GM19438 (cell line): ENCODE measurements at regions not wholly inside any gene's neighbourhood (a gene's known extent, or its start where the extent isn't known, plus 50 kb on each side); places are given as distances from the start of the nearest gene placed in this dataset.
"Not testable (repeated sequence)": the region's sequence is repeated elsewhere in the genome, so short reads cannot be mapped to it uniquely, and the experiment has no call there.

ENCODE experiments used
- ATAC-seq: cut with Tn5 transposase; IDR thresholded peaks from one replicate; pipeline ENCODE4 v1.9.1; 2021; ENCODE audit warnings: low read depth; ENCODE audit not compliant: unreplicated experiment

- ATAC-seq, result no peak
Observed at GRCh38 chr14:106051796-106052195, 525.4 kb downstream of the TMEM121 start.

GRCh38 chr14:106055289-106055688 lies 528.9 kb downstream of the TMEM121 start:
- no peak for ATAC-seq

DNA sequence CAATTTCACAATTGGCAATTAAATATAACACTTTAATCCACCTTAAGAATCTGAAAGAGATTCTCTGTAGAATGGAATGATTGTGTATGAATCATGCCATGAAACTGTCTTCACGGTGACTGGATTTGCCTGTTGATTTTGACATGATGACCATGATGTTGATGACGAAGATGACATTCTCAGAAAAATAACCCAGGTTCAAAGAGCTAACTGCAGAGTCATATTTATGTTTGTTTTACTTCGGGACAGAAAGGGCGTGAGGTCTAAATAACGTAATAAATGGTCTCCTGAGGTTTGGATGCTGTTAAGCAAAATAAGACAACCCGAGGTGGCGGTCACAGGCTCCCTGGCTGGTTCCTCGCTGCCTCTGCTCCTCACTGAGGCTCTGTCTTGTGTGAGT lies 532.0 kb downstream of the TMEM121 start:
- no peak for ATAC-seq

DNA sequence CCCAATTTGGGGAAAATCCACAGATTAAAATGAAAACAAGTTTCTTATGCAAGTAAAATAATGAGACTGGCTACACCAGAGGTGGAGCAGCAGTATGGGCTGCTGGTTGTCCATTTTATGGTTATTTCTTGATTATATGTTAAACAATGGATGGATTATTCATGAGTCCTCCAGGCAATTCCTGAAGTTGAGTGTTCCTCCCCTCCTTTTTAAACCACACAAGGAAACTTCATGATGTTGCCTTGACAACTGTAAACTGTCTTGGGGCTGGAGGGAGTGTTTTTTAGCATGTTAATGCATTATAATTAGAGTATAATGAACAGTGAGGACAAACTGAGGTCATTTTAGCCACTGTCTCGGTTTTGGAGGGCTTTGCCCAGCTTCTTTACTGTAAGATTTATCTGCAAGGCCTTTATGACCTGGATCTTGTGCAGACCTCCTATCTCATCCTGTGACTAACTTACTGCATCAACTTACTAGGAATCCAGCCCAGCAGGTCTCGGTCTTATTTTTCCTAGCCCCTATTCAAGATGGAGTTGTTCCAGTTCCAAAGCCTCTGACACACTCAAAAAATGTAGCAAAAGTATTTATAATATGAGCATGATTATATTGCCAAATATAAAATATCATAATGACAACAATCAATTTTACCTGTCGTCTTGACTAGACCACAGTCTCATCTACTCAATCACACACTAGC lies 534.0 kb downstream of the TMEM121 start:
- ATAC-seq, result no peak

- not testable (repeated sequence) for ATAC-seq
Observed at GRCh38 chr14:106061877-106062500, 535.6 kb downstream of the TMEM121 start.

DNA sequence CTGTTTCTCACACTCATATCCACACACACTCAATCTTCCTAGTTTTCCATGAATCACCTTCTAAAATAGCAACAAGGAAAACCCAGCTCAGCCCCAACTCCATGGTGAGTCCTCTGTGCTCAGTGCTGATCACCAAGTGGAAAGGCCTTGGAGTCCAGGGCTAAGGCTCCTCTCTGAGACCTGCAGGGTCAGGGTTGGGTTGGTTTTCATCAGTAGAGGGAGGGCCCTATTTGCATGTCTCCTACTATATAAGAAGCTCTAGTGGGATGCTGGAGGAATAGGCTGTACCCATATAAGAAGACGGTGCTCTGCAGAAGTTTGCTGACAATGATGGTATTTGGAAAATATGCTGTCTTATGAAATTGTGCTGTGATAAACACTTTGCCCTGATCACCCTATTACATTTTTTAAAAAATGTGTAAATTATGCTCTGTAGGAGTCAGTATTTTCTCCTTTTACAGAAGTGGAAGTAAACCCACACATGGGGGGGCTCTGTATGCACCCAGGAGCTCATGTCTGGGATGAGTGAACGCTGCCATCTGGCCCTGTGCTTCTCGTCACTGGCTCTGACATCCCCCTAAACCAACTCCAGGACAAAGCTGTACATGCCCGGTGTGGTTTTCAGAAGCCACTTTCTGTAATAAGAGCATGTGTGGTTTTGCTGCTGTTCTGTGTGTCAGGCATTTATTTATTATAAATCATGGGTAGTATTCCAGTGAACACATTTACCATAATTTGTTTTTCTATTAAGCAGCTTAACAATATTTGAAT lies 536.3 kb downstream of the TMEM121 start:
- no peak for ATAC-seq

DNA sequence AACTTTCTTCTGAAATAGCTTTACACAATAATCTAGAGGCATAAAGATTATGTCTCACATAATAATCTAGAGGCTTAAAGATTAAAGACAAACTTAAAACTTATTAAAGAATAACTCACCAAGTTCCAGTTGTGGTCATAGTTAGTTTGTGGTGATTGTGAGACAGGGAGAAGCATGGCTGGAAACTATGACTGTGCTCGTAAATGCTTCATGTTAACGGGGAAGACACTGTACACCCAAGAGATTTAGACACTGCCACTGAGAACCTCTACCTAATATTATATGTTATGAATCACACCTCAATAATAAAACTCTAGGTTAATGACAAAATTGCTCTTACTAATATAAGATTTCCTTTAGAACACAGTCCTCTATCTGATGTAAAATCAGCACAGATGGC lies 541.6 kb downstream of the TMEM121 start:
- no peak for ATAC-seq

DNA sequence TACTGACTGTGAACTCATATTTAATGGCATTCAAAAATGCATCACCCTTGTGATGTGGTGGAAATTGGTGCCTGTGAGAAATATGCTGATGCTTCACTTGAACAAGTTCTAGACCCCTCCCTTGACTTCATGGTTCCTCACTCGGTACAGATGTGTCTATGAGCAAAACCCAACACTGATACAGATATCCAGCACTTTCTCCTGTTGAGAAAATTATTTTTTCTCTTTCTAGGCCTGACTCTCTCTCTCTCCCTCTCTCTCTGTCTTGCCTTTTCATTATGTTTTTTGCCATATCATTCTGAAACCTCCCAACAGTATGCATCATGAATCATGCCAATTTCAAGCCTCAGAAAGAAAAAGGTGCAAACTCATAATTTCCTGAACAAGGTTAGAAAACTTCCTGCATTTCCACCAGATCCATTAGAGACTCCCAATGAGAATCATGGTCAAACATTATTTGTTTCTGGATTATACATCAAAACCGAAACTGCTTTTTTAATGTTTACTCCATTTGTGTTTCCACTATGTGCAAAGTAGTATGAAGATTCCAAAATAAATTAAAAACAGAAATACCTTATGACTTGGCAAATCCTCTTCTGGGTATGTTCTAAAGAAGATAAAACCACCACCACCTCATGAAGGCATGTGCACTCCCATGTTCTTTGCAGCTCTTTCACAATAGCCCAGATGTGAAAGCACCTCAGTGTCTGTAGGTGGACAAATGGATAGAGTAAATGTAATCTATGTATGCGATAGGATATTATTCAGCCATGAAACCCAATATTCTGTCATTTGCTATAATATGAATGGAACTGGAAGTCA lies 543.6 kb downstream of the TMEM121 start:
- no peak for ATAC-seq

DNA sequence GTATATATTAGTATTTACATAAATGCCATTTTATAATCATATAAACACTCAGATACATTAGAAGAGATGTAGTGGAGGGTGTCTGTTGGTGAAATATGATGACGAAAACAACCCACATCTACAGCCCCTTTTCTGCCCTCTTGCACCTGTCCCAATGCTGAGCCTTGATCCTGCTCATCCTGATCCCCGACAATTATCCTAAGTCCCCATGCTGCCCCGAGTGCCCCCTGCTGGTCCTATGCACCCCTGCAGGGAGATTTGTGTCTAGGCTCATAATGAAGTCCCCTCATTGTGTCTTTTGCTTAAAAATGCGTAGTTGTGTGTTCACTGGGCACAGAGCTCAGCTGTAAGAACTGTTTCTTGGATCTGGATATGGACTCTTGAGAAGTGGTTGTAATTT lies 554.5 kb downstream of the TMEM121 start:
- ATAC-seq, result no peak

DNA sequence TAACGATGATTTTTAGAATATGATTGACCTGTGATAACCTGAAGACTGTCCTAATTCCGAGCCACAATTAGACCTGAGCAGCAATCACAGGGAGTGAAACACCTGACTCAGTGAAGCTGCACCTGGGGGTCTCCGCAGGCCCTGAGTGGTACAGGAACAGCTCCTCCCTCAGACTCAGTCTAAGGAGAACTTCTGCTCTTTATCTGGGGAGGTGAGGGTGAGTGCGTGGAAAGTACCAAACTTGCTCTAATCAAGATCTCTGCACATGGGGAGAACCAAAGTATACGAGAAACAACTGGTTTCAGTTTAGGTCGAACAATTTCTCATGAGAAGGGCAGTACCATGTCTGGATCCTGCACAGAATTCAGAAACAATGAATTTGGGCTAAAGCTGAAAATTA lies 555.3 kb downstream of the TMEM121 start:
- ATAC-seq, result not testable (repeated sequence)

- ATAC-seq, result no peak
Observed at GRCh38 chr14:106083082-106083481, 556.7 kb downstream of the TMEM121 start.

- no peak for ATAC-seq
Observed at GRCh38 chr14:106087837-106088236, 561.5 kb downstream of the TMEM121 start.

DNA sequence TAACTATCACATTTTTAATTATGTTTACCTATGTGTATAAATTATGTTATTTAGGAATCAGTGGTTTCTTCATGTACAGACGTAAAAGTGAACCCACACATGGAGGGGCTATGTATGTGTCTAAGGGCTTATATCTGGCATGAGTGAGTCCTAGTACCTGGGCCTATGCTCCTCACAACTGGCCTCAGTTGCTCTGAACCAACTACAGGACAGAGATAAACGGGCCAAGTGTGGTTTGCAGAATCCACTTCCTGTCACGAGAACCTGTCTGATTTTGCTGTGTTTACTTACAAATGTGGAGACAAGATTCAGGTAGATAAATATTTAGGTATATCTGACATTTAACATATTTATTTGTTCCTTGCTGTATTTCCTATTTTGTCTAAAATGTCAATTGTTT lies 562.5 kb downstream of the TMEM121 start:
- ATAC-seq, result not testable (repeated sequence)

- no peak for ATAC-seq
Observed at GRCh38 chr14:106094654-106095189, 568.3 kb downstream of the TMEM121 start.

GRCh38 chr14:106107703-106108102 lies 581.3 kb downstream of the TMEM121 start:
- no peak for ATAC-seq

GRCh38 chr14:106109337-106109736 lies 583.0 kb downstream of the TMEM121 start:
- ATAC-seq, result no peak

DNA sequence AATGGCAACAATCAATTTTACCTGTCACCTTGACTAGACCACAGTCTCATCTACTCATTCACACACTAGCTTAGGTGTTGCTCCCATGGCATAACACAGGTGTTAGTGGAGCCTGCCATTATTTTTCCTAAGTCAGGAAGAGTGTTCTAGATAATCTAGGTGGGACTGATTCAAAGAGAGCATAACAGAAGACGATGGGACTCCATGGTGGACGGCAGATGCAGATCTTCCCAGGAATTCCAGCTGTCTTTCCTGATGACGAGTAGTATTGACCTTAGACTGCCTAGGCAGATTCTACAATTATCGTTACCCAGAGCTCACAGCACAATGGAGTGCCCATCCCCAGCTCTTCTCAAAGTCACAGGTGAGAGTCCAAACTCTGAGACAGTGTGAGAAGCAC lies 589.0 kb downstream of the TMEM121 start:
- no peak for ATAC-seq

GRCh38 chr14:106116339-106116930 lies 590.1 kb downstream of the TMEM121 start:
- ATAC-seq, result not testable (repeated sequence)

DNA sequence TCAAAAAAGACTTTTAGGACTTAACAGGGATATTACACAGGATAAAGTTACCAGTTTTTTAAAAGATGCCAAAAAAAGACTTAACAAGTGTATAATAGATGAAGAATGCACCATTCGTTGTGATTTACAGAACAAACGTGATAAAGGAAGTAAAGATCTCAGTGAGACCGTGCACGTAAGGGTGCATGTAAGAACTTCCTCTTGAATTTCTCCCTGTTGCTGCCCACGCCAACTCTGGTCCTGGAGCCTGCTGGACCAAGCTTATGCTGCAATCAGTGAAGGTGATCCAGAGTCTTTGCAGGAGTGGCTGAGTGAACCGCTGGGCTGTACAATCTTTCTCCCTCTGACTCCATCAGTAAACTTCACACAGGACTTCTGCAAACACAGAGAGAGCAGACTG lies 593.7 kb downstream of the TMEM121 start:
- no peak for ATAC-seq

GRCh38 chr14:106129274-106129673 lies 602.9 kb downstream of the TMEM121 start:
- ATAC-seq, result no peak
